Panc1 (cell line): ENCODE measurements at regions not wholly inside any gene's neighbourhood (a gene's known extent, or its start where the extent isn't known, plus 50 kb on each side); places are given as distances from the start of the nearest gene placed in this dataset.

Experiments
- ATAC-seq: fragments of 200-7000 bp; cut with Tn5 transposase; 2 replicates; pipeline ENCODE4 v1.9.1; 2020; ENCODE audit warnings: mild to moderate bottlenecking, moderate library complexity
- BruUV-seq: library from RNA; stranded (reverse); fragments of 400-500 nt; replicated peaks from 2 replicates; lab custom pipeline; 2021; lab: Mats Ljungman, UMichigan
- CTCF ChIA-PET: fragments of 300-600 bp; sonication (Branson Sonifier 250); formaldehyde crosslinking; loops from one replicate; lab custom pipeline; 2022; ENCODE audit warnings: antibody characterized with exemption; lab: Charles Lee
- POLR2A ChIA-PET: fragments of 300-600 bp; sonication (Branson Sonifier 250); formaldehyde crosslinking; loops from one replicate; lab custom pipeline; 2022; ENCODE audit warnings: antibody characterized with exemption; lab: Charles Lee
- DNase-seq: peaks from one replicate; pipeline ENCODE4 v3.0.0-alpha.2; 2010; ENCODE audit warnings: low read depth, low spot score
- H3K27ac ChIP-seq: 2 replicates; pipeline ENCODE4 v1.5.1; 2011; ENCODE audit warnings: mild to moderate bottlenecking, low read length, inconsistent platforms
- H3K27me3 ChIP-seq: fragments of 200-500 bp; sonication (Bioruptor generic); 2 replicates; pipeline ENCODE4 v1.6.0; 2014; ENCODE audit warnings: low read length, inconsistent platforms; ENCODE audit not compliant: control insufficient read depth, insufficient read depth
- H3K36me3 ChIP-seq: fragments of 200-500 bp; sonication (Bioruptor generic); 2 replicates; pipeline ENCODE4 v1.5.1; 2014; ENCODE audit warnings: inconsistent platforms, mild to moderate bottlenecking, low read length, moderate library complexity; ENCODE audit not compliant: control insufficient read depth, insufficient read depth
- H3K4me1 ChIP-seq: 2 replicates; pipeline ENCODE4 v1.5.1; 2011; ENCODE audit warnings: inconsistent platforms, mild to moderate bottlenecking, low read length, moderate library complexity; ENCODE audit not compliant: control insufficient read depth, insufficient read depth
- H3K4me3 ChIP-seq, 2 experiments: 2 replicates each; pipeline ENCODE4 v1.5.1; 2011 to 2012; ENCODE audit warnings: low read depth in 2 of 2, low read length in 2 of 2, mild to moderate bottlenecking in 2 of 2, inconsistent platforms in 1 of 2, moderate library complexity in 1 of 2
- H3K9me3 ChIP-seq: fragments of 200-500 bp; sonication (Bioruptor generic); 2 replicates; pipeline ENCODE4 v1.5.1; 2014; ENCODE audit warnings: low read depth, mild to moderate bottlenecking, inconsistent platforms, low read length, moderate library complexity; ENCODE audit not compliant: control insufficient read depth, insufficient read depth
- POLR2AphosphoS5 ChIP-seq: IDR thresholded peaks from 2 replicates; pipeline ENCODE4 v1.6.1; 2012; ENCODE audit warnings: mild to moderate bottlenecking, low read depth, low read length, moderate library complexity
- SIN3A ChIP-seq: IDR thresholded peaks from 2 replicates; pipeline ENCODE4 v1.6.1; 2012; ENCODE audit warnings: low read depth, mild to moderate bottlenecking, low read length, moderate library complexity, borderline replicate concordance; ENCODE audit not compliant: insufficient read depth
- TCF7L2 ChIP-seq: IDR thresholded peaks from 2 replicates; pipeline ENCODE4 v1.6.1; 2011; ENCODE audit warnings: mild to moderate bottlenecking, low read depth, low read length, inconsistent platforms
- in situ Hi-C: cut with HindIII; loops from 2 replicates; pipeline ENCODE4 v1.10.0; 2016; ENCODE audit warnings: low sequenced_read_pairs, low pct_unique_long_range_greater_than_20kb
- intact Hi-C: fragments of 100-400 bp; cut with micrococcal nuclease; formaldehyde crosslinking; loops from one replicate; pipeline ENCODE4 v1.10.0; 2022; ENCODE audit not compliant: unreplicated experiment
- TF ChIP-seq, protein P1 (sequence below), 2 experiments: IDR thresholded peaks; 2 replicates each; pipeline ENCODE4 v1.6.1; 2011 to 2012; ENCODE audit warnings: low read depth in 2 of 2, control low read depth in 1 of 2, low read length in 1 of 2, mild to moderate bottlenecking in 1 of 2, moderate library complexity in 1 of 2; ENCODE audit not compliant: insufficient read depth in 1 of 2
- TF ChIP-seq, protein P2 (sequence below): fragments of 450-650 bp; IDR thresholded peaks from 2 replicates; pipeline ENCODE4 v1.5.1; 2017; ENCODE audit warnings: mild to moderate bottlenecking

DNA sequence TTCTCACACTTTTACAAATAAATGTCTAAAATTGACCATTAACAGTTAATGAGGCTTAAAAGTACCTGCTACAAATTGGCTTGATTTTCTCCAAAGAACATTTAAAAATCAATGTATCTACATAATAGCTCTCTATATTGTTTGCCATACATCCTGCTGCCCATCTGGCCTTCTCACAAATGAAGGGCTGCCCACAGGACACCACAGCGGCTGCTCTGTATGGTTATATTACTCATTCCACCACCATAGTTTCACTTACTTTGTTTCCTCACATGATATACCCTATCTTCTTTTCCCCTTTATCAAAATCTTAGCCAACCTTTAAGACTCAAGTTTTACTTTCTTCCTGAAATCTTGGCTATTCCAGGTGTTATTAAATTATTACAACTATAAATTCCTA, 407.7 kb upstream of the HTR1E start:
- intact Hi-C loops: no loop called here
- POLR2A ChIA-PET: no interaction called here

DNA sequence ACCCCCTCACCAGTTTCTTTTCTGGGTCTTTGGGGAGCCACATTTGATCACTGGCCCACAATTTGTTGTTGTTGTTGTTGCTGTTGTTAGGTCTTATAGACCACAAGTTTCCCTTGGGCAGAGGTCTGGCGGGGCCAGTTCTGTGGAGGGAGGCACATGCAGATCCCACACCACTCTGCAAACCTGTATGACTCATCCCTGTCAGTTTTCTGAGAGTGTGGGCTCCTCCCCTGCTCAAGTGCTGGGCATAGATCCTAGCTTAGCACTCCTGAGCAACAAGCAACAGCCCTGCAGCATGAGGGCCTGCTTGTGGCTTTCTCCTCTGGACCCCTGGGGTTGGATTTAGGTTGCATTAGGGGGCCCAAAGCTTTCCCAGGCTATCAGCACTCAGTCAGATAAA, 411.1 kb upstream of the HTR1E start:
- ChIA-PET CTCF (no interaction called here), POLR2A (no interaction called here)
- no peak overlapping the region for H3K4me3 ChIP-seq
- no peak overlapping the region for H3K27ac ChIP-seq
- H3K4me1 ChIP-seq: no peaks in the 10 kb centered on the region
- DNase-seq: no peak
- no peaks in the 10 kb centered on the region for H3K9me3 ChIP-seq
- intact Hi-C loops: no loop called here
- in situ Hi-C loops: no loop called here
- ATAC-seq: no peak
- H3K27me3 ChIP-seq: no peaks in the 10 kb centered on the region
- H3K36me3 ChIP-seq: no peaks in the 10 kb centered on the region
- BruUV-seq: no TSS peak
- TF ChIP-seq TCF7L2 (no peak), POLR2AphosphoS5 (no peak), SIN3A (no peak)
- TF ChIP-seq, protein P1, sequence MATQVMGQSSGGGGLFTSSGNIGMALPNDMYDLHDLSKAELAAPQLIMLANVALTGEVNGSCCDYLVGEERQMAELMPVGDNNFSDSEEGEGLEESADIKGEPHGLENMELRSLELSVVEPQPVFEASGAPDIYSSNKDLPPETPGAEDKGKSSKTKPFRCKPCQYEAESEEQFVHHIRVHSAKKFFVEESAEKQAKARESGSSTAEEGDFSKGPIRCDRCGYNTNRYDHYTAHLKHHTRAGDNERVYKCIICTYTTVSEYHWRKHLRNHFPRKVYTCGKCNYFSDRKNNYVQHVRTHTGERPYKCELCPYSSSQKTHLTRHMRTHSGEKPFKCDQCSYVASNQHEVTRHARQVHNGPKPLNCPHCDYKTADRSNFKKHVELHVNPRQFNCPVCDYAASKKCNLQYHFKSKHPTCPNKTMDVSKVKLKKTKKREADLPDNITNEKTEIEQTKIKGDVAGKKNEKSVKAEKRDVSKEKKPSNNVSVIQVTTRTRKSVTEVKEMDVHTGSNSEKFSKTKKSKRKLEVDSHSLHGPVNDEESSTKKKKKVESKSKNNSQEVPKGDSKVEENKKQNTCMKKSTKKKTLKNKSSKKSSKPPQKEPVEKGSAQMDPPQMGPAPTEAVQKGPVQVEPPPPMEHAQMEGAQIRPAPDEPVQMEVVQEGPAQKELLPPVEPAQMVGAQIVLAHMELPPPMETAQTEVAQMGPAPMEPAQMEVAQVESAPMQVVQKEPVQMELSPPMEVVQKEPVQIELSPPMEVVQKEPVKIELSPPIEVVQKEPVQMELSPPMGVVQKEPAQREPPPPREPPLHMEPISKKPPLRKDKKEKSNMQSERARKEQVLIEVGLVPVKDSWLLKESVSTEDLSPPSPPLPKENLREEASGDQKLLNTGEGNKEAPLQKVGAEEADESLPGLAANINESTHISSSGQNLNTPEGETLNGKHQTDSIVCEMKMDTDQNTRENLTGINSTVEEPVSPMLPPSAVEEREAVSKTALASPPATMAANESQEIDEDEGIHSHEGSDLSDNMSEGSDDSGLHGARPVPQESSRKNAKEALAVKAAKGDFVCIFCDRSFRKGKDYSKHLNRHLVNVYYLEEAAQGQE (IDR thresholded peaks at IDR 0.05; ENCODE audit: insufficient read depth in 1 of 2, low read depth in 2 of 2, low read length in 1 of 2): no peak
- TF ChIP-seq, protein P2, sequence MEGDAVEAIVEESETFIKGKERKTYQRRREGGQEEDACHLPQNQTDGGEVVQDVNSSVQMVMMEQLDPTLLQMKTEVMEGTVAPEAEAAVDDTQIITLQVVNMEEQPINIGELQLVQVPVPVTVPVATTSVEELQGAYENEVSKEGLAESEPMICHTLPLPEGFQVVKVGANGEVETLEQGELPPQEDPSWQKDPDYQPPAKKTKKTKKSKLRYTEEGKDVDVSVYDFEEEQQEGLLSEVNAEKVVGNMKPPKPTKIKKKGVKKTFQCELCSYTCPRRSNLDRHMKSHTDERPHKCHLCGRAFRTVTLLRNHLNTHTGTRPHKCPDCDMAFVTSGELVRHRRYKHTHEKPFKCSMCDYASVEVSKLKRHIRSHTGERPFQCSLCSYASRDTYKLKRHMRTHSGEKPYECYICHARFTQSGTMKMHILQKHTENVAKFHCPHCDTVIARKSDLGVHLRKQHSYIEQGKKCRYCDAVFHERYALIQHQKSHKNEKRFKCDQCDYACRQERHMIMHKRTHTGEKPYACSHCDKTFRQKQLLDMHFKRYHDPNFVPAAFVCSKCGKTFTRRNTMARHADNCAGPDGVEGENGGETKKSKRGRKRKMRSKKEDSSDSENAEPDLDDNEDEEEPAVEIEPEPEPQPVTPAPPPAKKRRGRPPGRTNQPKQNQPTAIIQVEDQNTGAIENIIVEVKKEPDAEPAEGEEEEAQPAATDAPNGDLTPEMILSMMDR: no peak

More for the DNA sequence above, 407.7 kb upstream of the HTR1E start:
- ATAC-seq (no peak), DNase-seq (no peak)
- TF ChIP-seq SIN3A: no peak
- TF ChIP-seq, protein P1 (IDR thresholded peaks at IDR 0.05; ENCODE audit: insufficient read depth in 1 of 2, low read depth in 2 of 2, low read length in 1 of 2): no peak
- TF ChIP-seq POLR2AphosphoS5: no peak
- TF ChIP-seq, protein P2: no peak
- TF ChIP-seq TCF7L2: no peak
- Histone ChIP-seq H3K4me1 (no peaks in the 10 kb centered on the region), H3K9me3 (no peaks in the 10 kb centered on the region), H3K27me3 (no peaks in the 10 kb centered on the region), H3K36me3 (no peaks in the 10 kb centered on the region), H3K27ac (no peak overlapping the region), H3K4me3 (no peak overlapping the region)
- in situ Hi-C loops: no loop called here
- CTCF ChIA-PET: no interaction called here
- BruUV-seq: no TSS peak
